ENCODE measurements at regions not wholly inside any gene's neighbourhood (a gene's known extent, or its start where the extent isn't known, plus 50 kb on each side); places are given as distances from the start of the nearest gene placed in this dataset.

- ATAC-seq: no peak
- H3K27ac ChIP-seq: no peak overlapping the region
- no peak for TF ChIP-seq CTCF (IDR thresholded peaks at IDR 0.05)
- no peak for TF ChIP-seq POLR2A (IDR thresholded peaks at IDR 0.05)
- H3K9me3 ChIP-seq: peaks cover 0 to 23% (median 0%) of the 10 kb centered on the region in 12 donors
- no peak for DNase-seq
- no peak overlapping the region for H3K4me3 ChIP-seq
- H3K36me3 ChIP-seq: no peaks in the 10 kb centered on the region
- H3K27me3 ChIP-seq: no peaks in the 10 kb centered on the region
- intact Hi-C loops (cut with DNase I): no loop called here
- no peaks in the 10 kb centered on the region for H3K4me1 ChIP-seq
These were observed 529.9 kb downstream of the MMUT start for GRCh38 chr6:48933136-48933535.

- Histone ChIP-seq H3K4me3 (no peak overlapping the region), H3K9me3 (peaks cover 0 to 14% (median 0%) of the 10 kb centered on the region in 12 donors), H3K27me3 (no peaks in the 10 kb centered on the region), H3K36me3 (no peaks in the 10 kb centered on the region), H3K4me1 (no peaks in the 10 kb centered on the region), H3K27ac (no peak overlapping the region)
- WGBS, 4 donors: 50 to 69% (median 59%) methylated on average over 2 of the region's 2 CpGs
- TF ChIP-seq CTCF (IDR thresholded peaks at IDR 0.05) (no peak), POLR2A (IDR thresholded peaks at IDR 0.05) (no peak)
- intact Hi-C loops (cut with DNase I): no loop called here
- DNase-seq: no peak
- no peak for ATAC-seq
These were observed 534.1 kb downstream of the MMUT start for GRCh38 chr6:48928937-48929336.

- no peak for ATAC-seq
- intact Hi-C loops (cut with DNase I): no loop called here
- WGBS, 4 donors: 29 to 75% (median 48%) methylated on average over 2 of the region's 2 CpGs
- Histone ChIP-seq H3K4me3 (no peak overlapping the region), H3K27ac (no peak overlapping the region), H3K36me3 (no peaks in the 10 kb centered on the region), H3K27me3 (no peaks in the 10 kb centered on the region), H3K4me1 (no peaks in the 10 kb centered on the region), H3K9me3 (peaks cover 0 to 7% (median 0%) of the 10 kb centered on the region in 12 donors)
- TF ChIP-seq CTCF (IDR thresholded peaks at IDR 0.05) (no peak), POLR2A (IDR thresholded peaks at IDR 0.05) (no peak)
- DNase-seq: no peak
These were observed 540.2 kb downstream of the MMUT start for GRCh38 chr6:48922837-48923236.

GRCh38 chr6:48919555-48919954 lies 543.5 kb downstream of the MMUT start:
- Histone ChIP-seq H3K27ac (no peak overlapping the region), H3K4me3 (no peak overlapping the region), H3K4me1 (no peaks in the 10 kb centered on the region), H3K27me3 (no peaks in the 10 kb centered on the region), H3K9me3 (peaks cover 0 to 7% (median 0%) of the 10 kb centered on the region in 12 donors), H3K36me3 (no peaks in the 10 kb centered on the region)
- ATAC-seq: no peak
- DNase-seq: no peak
- intact Hi-C loops (cut with DNase I): no loop called here
- no peak for TF ChIP-seq CTCF (IDR thresholded peaks at IDR 0.05)
- no peak for TF ChIP-seq POLR2A (IDR thresholded peaks at IDR 0.05)
